DMS 273 (cell line): ENCODE measurements at regions not wholly inside any gene's neighbourhood (a gene's known extent, or its start where the extent isn't known, plus 50 kb on each side); places are given as distances from the start of the nearest gene placed in this dataset.

Experiments
- DNase-seq: peaks from one replicate; lab custom pipeline; 2025; ENCODE audit not compliant: unreplicated experiment; lab: John Stamatoyannopoulos, UW

DNA sequence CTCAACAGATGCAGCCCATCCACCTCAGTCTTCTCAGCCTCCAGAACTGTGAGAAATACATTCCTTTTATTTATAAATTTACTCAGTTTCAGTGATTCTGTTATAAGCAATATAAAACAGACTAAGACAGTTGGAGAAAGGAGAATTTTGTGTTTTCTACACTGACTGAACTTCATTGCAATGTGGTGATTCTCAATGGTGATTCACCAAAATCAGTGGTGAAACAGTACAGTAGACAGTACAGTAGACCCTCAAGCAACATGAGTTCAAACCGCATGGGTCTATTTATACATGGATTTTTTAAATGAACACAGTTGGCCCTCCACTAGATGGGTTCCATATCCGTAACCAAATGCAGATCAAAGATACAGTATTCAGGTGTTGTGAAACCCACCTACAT lies 403.1 kb upstream of the TGFBR2 start:
- DNase-seq = no peak

DNA sequence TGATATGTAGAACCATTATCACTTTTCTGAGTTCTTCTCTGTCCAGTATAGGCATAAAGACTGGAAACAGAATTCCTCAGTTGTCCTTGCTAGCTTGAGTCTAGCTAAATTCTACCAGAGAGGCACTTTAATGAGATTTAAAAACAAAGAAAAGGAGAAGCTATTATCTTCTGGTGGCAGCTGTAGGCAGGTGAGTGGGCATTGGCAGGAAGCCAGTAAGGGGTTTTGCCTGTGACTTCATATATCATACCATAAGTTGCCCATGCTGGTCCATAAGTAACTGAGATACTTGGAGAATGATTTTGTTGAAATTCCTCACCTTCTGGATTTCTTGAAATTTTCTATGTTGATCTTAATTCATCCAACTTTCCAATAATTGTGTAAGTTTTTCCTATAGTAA lies 402.3 kb upstream of the TGFBR2 start:
- DNase-seq = no peak

DNA sequence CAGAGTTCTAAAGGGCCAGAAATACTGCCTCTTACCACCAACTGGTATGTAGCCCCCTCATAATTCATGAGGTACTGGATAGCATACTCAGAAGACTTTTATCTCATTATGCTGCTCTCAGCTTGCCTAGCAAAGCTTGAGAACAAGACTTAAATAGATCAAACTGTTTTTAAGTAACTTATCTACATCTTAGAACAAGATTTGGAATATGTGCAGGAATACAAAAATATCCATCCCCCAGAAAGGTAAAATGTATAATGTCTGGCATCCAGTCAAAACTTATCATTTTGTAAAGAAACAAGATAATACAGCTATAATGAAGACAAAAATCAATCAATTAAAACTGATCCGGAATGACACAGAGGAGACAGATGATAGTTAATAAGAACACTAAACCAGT lies 400.4 kb upstream of the TGFBR2 start:
- no peak for DNase-seq

DNA sequence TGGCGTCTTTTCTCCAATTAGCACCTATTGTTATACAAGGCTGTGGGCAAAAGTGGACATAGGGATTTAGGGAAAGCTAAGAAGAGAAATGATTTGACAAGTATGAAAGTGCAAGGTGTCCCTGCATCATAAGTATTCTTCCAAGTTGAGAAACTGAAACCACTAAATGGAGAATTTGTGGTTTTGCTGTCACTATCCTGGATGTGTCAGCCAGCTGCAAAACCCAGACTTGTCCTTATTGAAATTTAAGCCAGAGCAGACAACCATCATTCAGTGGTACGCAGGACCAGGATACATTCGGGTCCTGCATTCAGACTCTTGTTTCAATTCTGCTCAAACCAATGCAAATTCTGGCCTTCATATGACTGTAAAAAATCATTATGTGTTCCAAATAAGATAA lies 384.8 kb upstream of the TGFBR2 start:
- DNase-seq = no peak

DNA sequence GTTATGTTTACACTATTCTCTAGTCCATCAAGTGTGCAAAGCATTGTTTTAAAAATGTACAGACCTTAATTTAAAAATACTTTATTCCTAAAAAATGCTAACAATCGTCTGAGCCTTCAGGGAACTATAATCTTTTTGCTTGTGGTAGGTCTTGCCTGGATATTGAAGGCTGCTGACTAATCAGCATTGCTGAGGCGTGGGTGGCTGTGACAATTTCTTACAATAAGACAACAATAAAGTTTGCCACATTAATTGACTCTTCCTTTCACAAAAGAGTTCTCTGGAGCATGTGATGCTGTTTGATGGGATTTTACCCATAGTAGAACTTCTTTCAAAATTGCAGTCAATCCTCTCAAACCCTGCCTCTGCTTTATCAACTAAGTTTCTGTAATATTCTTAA lies 384.0 kb upstream of the TGFBR2 start:
- no peak for DNase-seq

DNA sequence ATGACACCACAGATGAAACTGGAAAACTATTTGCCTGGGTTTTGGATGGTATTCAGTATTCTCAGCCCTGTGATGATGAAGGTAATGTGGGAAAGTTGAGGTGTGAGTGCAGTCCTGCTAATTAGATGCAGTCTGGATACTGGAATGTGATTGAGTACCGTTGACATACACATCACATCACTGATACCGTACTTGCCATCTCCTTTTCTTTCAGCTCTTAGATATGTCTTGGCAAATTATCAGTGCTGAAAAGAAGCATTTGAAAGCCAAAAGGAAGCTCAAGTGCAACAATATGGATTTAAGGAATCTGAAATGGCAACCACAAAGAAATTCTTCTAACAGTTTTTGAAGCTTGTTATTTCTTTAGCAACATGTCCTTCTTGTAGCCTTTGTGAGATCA lies 381.4 kb upstream of the TGFBR2 start:
- DNase-seq = no peak

DNA sequence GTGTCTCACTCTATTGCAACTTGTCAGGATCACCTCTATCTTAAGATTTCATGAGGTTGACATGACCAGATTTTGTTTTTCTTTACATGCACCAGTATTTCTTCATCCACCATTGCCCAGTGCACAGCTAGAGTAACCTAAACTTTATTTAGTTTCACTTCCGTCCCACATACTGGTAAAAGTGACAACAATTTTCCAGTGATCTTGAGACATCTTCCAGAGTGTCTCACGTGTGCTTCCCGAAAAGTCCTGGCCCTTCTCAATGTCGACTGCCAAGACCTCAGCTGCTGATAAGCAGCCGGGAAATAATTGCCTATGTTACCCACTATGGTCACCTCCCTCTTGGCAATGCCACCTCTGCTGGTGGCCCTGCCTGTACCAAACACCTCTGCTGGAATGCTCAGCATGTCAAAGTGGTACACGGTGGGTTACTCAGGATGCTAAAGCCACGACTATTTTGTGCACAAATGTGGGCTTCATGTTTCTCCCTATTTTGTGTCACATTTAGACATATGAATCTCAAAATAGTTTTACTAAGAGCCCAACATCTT lies 379.7 kb upstream of the TGFBR2 start:
- DNase-seq = no peak

DNA sequence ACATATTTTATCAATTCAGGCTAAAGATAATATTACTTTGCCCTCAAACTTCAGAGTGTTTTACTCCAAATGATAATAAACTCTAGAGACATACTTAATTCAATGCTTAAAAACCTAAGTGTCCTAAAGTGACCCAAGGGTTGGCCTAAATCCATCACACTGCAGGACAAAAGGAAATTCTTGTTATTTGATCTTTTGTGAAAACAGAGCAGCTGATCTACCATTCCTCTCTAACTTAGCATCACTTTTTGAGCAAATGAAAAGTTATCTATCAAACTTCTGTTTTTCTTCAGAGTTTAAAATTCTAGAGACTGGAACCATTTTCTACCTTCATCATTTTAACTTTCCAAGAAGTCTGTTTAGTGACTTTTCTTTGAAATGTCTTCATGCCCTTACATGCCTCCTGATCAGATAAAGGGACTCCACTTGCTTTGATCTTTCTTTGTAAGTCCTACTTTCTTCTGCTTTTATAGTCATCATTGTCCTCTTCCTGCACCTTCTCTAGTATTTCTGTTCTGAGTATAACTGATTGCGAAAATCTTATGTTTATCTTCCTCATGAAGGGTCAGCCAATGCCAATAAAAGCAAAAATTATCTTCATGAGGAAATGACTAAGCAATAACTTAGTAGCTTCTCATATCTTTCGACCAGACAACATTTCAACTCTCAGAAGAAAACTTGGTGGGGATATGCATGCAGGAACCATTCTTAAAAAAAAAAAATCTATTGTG lies 378.7 kb upstream of the TGFBR2 start:
- DNase-seq = no peak

DNA sequence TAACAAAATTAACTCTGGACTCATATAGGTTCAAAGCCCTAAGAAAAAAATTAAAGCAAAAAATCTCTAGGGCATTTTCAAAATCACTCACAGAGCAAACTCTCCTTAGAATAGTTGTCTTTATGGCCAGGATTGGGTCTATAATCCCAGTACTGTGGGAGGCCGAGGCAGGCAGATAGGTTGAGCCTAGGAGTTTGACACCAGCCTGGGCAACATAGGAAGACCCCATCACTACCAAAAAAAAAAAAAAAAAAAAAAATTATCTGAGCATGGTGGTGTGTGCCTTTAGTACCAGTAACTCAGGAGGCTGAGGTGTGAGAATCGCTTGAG lies 378.1 kb upstream of the TGFBR2 start:
- no peak for DNase-seq

DNA sequence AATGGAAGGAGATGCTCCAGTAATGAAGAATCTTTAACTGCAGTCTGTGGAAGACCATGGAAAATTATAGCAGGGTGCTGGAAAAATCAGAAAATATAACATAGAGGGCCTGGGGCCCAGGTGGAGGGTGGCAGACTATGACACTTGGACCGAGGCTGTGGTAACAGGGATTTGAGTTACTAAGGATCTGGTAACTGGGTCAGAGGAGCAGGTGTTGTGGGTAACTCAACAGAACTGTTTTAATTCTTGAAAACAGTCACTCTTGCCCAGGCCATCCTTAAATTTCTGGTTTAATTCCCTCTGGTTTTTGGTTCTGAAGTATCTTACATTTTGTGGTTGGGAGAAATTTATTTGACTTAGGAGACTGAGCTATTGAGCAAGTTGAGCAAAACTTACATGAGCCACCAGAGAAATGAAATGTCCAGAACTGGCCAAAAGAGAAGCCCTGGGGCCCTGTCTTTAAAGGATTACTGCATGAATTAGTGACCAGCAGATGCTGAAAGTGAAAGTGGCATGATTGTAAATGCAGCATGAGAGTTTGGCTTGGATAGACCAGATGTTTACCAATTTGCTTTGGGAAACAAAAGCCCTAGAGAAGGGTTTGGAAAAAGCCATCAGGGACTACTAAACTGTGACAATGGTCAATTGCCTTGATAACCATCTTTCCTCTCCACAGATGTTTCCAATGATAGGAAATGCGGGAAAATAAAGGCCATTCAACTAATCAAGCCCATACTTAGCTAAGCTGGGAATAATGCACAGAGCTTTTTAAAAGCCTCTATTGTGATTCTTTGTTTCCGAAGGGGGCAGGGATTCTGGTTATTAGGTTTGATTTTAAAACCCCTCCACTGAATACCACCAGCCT lies 374.9 kb upstream of the TGFBR2 start:
- DNase-seq = peak; percentile 30

DNA sequence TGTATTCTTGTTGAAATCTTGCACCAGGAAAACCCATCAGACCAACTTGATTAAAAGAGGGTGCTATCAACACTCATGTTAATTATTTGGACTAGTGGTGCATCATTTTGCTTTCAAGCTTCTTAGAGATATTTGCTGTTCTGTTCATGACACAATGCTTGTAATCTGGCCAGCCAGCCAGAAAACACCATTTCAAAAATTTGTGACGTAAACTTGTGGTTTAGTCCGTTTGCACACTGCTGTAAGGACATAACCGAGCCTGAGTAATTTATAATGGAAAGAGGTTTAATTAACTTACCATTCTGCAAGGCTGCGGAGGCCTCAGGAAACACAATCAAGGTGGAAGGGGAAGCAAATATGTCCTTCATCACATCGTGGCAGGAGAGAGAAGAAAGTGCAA lies 374.3 kb upstream of the TGFBR2 start:
- no peak for DNase-seq

DNA sequence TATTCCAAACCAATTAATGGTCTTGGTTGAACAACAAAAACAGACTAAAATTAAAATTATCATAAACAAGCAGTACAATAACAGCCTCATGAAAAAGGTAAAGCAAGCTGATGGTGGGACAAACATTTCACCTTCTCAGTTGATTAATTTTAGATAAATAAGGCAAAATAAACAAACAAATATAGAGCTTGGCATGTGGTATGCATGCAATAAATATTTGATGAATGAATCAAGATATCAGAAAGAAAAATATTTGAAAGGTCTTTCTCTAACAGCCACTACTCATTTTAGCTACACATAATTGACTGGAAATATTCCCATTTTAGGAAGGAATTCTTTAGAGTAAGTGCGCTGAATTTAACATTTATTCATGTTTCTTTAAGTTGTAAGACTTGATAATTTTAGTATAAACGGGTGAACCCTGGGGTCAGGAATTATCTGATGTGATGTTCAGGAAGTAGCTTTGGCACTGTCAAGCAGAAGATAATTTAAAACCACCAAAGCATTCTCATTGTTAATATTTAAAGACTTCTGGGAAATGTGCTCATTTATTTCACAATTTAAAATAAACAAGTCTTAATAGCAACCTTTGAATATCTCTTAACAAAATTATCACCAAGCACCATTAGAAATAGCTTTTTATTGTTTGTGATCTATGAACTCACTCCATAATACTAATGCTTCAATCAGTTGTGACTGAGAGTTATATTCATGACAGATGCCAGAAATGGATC lies 372.3 kb upstream of the TGFBR2 start:
- no peak for DNase-seq

DNA sequence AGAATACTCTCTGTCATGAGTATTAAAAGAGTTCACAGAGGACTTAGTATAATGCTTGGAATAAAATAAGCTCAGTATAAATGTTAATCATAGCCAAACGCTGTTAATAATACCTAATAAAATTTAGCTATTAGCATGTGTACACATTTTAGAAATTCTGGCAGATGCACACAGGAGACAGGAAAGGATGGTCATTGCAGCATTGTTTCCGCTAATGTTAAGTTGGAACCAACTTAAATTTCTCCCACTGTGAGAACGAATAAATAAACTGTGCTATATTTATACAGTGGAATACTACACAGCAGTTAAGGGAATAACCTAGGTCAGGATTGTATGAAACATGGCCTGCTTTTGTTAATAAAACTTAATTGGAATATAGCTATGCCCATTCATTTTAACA lies 370.4 kb upstream of the TGFBR2 start:
- DNase-seq = no peak

DNA sequence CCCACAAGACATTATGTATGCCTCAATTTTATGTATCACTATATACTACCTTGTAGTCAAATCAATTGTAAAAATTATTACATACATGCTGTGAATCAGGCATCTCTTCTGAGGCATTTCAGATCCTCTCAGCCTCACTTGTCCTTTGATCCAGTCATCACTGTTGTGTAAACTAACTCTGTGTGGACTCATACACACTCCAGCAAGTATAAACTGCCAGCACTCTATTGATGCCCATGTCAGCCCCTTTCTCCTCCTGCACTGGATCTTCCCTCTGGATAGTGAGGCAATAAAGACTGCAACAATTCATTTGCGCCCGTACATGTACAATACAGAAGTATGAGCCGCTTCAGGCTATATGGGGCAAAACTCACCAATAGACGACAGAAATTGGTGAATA lies 364.7 kb upstream of the TGFBR2 start:
- no peak for DNase-seq

DNA sequence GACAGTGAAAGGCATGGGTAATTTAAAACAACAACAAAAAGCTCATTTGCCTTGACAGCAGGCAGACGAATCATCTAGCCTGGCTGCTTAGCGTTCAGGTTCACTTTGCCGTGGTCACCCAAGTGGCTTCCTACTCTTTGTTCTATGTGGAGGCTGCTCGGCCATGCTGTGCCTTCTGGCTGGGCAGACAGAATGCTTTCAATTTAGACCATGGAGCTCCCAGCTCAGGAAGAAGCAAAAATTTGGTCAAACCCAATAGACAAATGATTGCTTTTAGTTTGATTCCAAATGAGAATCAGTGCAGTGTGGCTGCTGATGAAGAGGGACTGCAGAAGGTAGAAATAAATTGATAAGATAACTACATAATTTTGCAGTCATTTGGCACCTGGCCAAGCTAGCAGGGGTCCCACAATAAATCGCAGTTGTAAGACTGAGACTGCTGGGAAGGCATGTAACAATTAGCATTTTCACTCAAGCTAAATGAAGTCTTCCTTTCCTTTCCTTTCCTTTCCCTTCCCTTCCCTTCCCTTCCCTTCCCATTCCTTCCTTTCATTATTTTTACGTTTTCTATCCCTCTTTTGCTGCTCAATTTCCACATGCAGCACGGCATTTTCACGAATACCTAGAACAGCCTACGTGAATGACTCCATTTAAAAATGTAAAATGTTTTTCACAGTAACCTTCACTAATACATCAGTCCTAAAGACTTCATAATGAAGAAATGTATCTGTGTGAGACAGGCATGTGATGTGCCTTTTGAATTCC lies 360.4 kb upstream of the TGFBR2 start:
- DNase-seq = no peak

DNA sequence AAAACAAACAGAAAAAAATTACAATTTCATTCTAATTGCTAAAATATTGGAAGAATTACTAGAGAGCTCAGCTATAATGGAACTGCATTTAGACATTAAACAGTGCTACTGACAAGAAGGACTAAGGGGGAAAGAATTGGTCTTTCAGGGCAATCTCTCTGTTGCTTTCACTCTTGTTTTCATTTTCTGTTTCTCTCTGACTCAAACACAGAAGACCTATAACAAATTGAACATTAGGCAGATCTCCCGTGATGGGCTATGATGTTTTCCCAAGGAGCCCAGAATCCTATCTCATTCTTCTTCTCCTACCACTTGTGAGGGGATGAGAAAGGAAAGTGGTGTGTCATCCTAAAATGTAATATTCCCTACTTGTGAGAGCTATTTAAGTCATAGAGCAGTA lies 358.0 kb upstream of the TGFBR2 start:
- no peak for DNase-seq

DNA sequence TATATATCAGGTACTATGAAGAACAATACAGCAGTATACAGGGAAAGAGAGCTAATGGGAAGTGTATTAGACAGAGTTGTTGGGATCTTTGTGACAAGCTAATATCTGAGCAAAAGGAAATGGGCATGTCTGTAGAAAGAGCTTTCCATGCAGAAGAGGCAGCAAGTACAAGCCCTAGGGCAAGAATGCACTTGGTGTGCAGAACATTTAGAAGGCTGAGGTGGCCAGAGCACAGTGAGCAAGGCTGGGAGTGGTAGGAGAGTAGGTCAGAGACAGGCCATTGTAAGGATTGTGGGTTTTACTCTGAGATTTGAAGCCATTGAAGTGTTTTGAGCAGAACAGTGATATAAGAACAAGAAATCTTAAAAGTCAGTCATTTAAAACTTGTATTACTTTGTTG lies 353.9 kb upstream of the TGFBR2 start:
- no peak for DNase-seq

DNA sequence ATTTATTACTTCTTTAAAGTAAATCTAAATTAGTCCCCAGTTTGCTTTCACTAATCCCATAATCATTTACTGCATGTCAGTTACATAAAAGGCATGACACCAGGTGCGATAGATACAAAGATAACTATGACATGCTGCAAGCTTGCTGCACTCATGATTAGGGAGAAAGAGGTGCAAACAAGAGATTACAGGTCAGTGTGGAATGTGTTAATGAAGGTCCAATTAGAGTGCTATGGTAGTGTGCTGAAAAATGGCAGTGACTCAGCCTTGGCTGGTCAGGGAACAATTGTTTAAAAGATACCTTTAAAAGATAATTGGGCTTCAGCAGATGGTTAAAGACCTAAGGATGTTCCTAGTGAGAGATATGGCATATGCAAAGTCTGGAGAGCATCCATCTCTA lies 352.6 kb upstream of the TGFBR2 start:
- no peak for DNase-seq

DNA sequence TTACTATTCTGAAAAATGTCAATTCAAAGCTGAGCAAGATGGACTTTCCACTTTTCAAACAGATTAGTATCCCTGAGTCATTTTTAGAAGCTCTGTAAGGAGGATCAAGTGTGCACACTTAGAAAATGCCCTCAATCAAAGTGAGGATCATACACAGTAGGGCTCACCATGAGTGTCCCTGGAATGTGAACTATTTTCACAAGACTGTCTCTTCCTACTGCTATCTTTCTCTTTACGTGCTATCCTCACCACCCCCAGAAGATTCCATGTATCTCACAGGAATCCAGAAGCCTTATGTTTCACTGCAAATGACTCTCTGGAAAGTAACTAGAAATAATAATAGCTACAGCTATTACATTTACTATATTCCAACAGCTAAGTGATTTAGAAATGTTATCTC lies 349.9 kb upstream of the TGFBR2 start:
- no peak for DNase-seq

DNA sequence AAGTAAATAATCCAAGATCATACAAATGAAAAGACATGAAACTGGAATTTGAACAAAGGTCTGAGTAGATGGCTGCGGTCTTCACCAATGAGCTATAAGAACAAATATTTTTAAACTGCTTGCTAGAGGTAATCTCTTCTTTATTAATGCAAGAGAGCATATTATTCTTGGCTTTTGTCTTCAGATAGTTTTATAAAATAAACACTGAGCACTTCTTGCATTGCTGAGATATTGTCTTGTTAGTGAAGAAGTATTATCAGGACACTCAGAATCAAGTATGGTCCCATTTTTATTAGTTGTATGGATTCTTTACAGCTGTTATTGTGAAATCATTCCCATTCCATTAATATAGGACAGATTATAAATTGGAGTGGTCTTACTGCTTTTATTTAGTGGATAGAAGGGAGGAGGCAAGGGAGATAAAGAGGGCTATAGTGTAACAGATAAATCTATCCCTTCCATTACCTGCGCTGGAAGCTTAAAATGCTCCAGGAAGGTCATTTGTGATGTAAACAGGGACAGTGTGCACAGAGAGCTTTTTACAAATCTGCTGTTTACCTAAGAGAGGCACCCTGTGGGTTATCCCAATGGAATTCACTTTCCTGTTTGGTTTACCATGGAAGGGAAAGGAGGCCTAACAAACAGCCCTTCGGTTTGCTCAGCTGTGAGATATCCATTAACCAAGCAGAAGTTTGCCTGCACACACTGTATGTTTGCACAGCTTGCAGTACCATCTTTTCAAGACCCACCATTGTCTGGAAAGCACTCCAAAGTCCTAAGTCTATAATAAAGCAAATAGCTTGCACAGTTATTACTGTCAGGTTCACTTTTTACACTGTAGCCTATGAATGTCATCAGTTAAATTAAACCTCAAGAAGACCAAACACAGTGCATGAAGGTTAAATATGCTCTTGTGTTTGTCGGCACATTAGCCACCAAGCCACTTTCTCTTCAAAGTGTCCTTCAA lies 347.7 kb upstream of the TGFBR2 start:
- DNase-seq = no peak
